GM10266 (cell line): ENCODE measurements at regions not wholly inside any gene's neighbourhood (a gene's known extent, or its start where the extent isn't known, plus 50 kb on each side); places are given as distances from the start of the nearest gene placed in this dataset.

Experiments
- DNase-seq: peaks from one replicate; pipeline ENCODE4 v3.0.0; 2012; ENCODE audit errors: extremely low spot score
- CTCF ChIP-seq: IDR thresholded peaks from 2 replicates; pipeline ENCODE4 v1.5.1; 2012; ENCODE audit warnings: mild to moderate bottlenecking, low read depth; ENCODE audit not compliant: control insufficient read depth, insufficient read depth; ENCODE audit errors: missing control alignments

- no peak for TF ChIP-seq CTCF
- DNase-seq, result no peak
These were observed 1206.1 kb downstream of the ARAP2 start for GRCh38 chr4:35038079-35038805.

GRCh38 chr4:35038845-35039244 is 1205.5 kb downstream of the ARAP2 start:
- no peak for TF ChIP-seq CTCF
- no peak for DNase-seq

GRCh38 chr4:35052546-35052945 is 1191.8 kb downstream of the ARAP2 start:
- TF ChIP-seq CTCF, result no peak
- no peak for DNase-seq

GRCh38 chr4:35063031-35063570 is 1181.2 kb downstream of the ARAP2 start:
- no peak for TF ChIP-seq CTCF

GRCh38 chr4:35066406-35066805 is 1177.9 kb downstream of the ARAP2 start:
- TF ChIP-seq CTCF, result no peak
- DNase-seq, result no peak

More at GRCh38 chr4:35063031-35063570, 1181.2 kb downstream of the ARAP2 start:
- no peak for DNase-seq

GRCh38 chr4:35080799-35081198 is 1163.5 kb downstream of the ARAP2 start:
- DNase-seq, result no peak
- no peak for TF ChIP-seq CTCF

GRCh38 chr4:35087218-35087617 is 1157.1 kb downstream of the ARAP2 start:
- DNase-seq, result no peak
- no peak for TF ChIP-seq CTCF
